A673 (cell line): ENCODE measurements at regions not wholly inside any gene's neighbourhood (a gene's known extent, or its start where the extent isn't known, plus 50 kb on each side); places are given as distances from the start of the nearest gene placed in this dataset.
"Not testable (repeated sequence)": the region's sequence is repeated elsewhere in the genome, so short reads cannot be mapped to it uniquely, and the experiment has no call there.

Experiments
- BruUV-seq: library from RNA; stranded (reverse); fragments of 400-500 nt; replicated peaks from 2 replicates; lab custom pipeline; 2021; lab: Mats Ljungman, UMichigan
- CTCF ChIA-PET: fragments of 300-600 bp; sonication (Branson Sonifier 250); formaldehyde crosslinking; loops from one replicate; lab custom pipeline; 2022; ENCODE audit warnings: antibody characterized with exemption; lab: Charles Lee
- POLR2A ChIA-PET: fragments of 300-600 bp; sonication (Branson Sonifier 250); formaldehyde crosslinking; loops from one replicate; lab custom pipeline; 2022; ENCODE audit warnings: antibody characterized with exemption; ENCODE audit not compliant: low non-redundant PET; lab: Charles Lee
- DNase-seq: peaks from one replicate; pipeline ENCODE4 v3.0.0-alpha.2; 2015; ENCODE audit warnings: low spot score
- H3K27ac ChIP-seq: fragments of 200-600 bp; sonication (generic); 2 replicates; pipeline ENCODE4 v1.5.1; 2016; ENCODE audit warnings: mixed run types, low read depth, mild to moderate bottlenecking, mixed read lengths, antibody characterized with exemption, low read length; ENCODE audit not compliant: poor library complexity, severe bottlenecking
- H3K27me3 ChIP-seq: fragments of 200-600 bp; sonication (generic); replicated peaks from 2 replicates; pipeline ENCODE4 v1.6.1; 2017; ENCODE audit warnings: mixed run types, low read depth, mild to moderate bottlenecking, mixed read lengths, antibody characterized with exemption, low read length; ENCODE audit not compliant: insufficient read depth, poor library complexity
- H3K36me3 ChIP-seq: fragments of 200-600 bp; sonication (generic); 2 replicates; pipeline ENCODE4 v1.6.1; 2016; ENCODE audit warnings: mixed run types, mild to moderate bottlenecking, mixed read lengths, antibody characterized with exemption, low read length; ENCODE audit not compliant: insufficient read depth, poor library complexity, severe bottlenecking
- H3K4me1 ChIP-seq: fragments of 200-600 bp; sonication (generic); 2 replicates; pipeline ENCODE4 v1.6.1; 2017; ENCODE audit warnings: mixed run types, mild to moderate bottlenecking, mixed read lengths, antibody characterized with exemption, low read length; ENCODE audit not compliant: insufficient read depth, poor library complexity, severe bottlenecking
- H3K4me3 ChIP-seq: fragments of 200-600 bp; sonication (generic); 2 replicates; pipeline ENCODE4 v1.5.1; 2016; ENCODE audit warnings: low read depth, mixed run types, mild to moderate bottlenecking, mixed read lengths, low read length; ENCODE audit not compliant: poor library complexity, severe bottlenecking
- H3K9me3 ChIP-seq: fragments of 200-600 bp; sonication (generic); 2 replicates; pipeline ENCODE4 v1.6.1; 2016; ENCODE audit warnings: mixed run types, low read depth, mild to moderate bottlenecking, mixed read lengths, antibody characterized with exemption, low read length; ENCODE audit not compliant: poor library complexity, severe bottlenecking
- CTCF ChIP-seq: fragments of 300-800, 200-600 bp; sonication (generic); conservative IDR thresholded peaks from 2 replicates; pipeline ENCODE4 v1.5.1; 2017; ENCODE audit warnings: low read depth, mild to moderate bottlenecking, antibody characterized with exemption, low read length, moderate library complexity, mixed read lengths
- EZH2 ChIP-seq: fragments of 200-600 bp; sonication (generic); IDR thresholded peaks from 2 replicates; pipeline ENCODE4 v1.6.1; 2017; ENCODE audit warnings: borderline replicate concordance, low read depth, mild to moderate bottlenecking, mixed read lengths, antibody characterized with exemption, low read length; ENCODE audit not compliant: poor library complexity, severe bottlenecking
- intact Hi-C: fragments of 100-400 bp; cut with micrococcal nuclease; formaldehyde crosslinking; loops from one replicate; pipeline ENCODE4 v1.10.0; 2022; ENCODE audit not compliant: unreplicated experiment

DNA sequence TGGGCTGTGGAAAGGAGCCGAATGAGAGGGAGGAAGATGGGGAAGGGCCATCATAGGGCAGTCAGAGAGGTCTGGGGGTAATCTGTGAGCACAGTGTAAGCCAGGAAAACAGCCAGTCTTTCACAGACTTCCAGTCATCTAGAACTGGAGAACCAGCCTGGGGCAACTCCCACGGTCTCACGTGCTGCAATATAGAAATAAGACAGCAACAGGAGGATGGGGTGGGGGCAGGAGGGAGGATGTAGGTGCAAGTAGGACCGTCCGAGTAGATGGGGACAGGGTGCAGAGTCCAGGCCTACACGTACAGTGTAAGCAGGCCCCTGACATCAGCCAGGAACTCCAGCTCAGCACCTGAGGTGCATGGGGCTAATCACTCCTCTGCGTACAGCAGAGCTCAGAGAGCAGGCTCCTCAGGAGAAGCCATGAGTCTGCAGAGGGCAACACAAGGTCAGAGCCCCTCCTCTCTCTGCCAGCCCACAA is 58.2 kb upstream of the TNFAIP3 start:
- TF ChIP-seq CTCF (no peak), EZH2 (no peak)
- ChIA-PET CTCF (interaction anchor here (0.6 kb wide), 1 partner anchor 130 kb away, joined by 3 read pairs; no protein-coding TSS in a partner anchor), POLR2A (no interaction called here)
- BruUV-seq: no TSS peak
- Histone ChIP-seq H3K27me3 (peaks cover 4% of the 10 kb centered on the region), H3K36me3 (no peaks in the 10 kb centered on the region), H3K27ac (no peak overlapping the region), H3K4me3 (no peak overlapping the region), H3K9me3 (no peaks in the 10 kb centered on the region), H3K4me1 (no peaks in the 10 kb centered on the region)
- intact Hi-C loops: no loop called here
- DNase-seq: no peak

DNA sequence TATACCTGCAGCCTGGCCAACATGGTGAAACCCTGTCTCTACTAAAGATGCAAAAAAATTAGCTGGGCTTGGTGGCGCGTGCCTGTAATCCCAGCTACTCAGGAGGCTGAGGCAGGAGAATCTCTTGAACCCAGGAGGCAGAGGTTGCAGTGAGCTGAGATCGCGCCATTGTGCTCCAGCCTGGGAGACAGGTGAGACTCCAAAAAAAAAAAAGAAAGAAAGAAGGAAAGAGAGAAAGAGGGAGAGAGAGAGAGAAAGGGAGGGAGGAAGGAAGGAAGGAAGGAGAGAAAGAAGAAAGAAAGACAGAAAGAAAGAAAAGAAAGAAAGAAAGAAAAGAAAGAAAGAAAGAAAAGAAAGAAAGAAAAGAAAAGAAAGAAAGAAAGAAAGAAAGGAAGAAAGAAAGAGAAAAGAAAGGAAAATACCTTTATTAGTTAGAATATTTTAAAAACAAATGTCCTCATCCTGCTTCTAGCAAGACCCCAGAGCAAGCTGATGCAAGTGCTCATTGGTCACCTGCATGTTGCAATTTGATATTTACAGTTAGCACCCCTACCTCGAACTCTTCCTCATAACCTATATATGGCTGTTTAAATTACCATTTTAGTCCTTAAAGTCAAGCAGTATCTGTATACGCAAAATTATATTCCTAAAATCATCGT is 57.0 kb upstream of the TNFAIP3 start:
- POLR2A ChIA-PET, intact Hi-C loops, H3K27me3 ChIP-seq: not testable (repeated sequence)

DNA sequence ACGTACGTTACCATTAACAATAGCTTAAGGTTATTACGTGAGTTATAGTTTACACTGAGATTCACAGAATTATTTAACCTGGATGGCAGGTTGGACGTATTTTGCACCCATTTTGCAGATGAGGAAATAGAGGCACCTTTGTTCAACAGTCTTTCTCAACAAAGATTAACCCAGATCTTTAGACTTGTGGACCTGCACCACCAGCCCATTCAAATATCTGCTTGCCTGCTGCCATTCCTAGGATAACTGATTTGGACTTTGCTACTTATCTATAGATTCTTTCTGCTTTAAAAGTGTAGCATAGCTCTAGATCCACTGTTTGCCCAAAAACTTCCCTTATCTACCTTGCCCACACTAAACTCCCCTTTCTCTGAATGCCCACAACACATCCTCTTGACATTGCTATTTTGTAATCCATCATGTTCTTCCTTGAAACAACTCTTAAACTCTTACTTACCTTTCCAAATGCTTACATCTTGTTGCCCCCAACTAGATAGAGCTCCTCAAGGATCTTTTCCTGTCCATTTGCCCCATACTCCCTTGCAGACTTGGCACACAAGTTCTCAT is 56.4 kb upstream of the TNFAIP3 start:
- no peak overlapping the region for H3K4me3 ChIP-seq
- no peak overlapping the region for H3K27ac ChIP-seq
- intact Hi-C loops: no loop called here
- H3K36me3 ChIP-seq: no peaks in the 10 kb centered on the region
- peaks cover 4% of the 10 kb centered on the region for H3K27me3 ChIP-seq
- ChIA-PET POLR2A (no interaction called here), CTCF (interaction anchor here (0.6 kb wide), 1 partner anchor 56 kb away, joined by 5 read pairs; no protein-coding TSS in a partner anchor)
- no peak for TF ChIP-seq CTCF
- TF ChIP-seq EZH2: no peak
- DNase-seq: no peak
- no peaks in the 10 kb centered on the region for H3K9me3 ChIP-seq
- no TSS peak for BruUV-seq
- H3K4me1 ChIP-seq: no peaks in the 10 kb centered on the region

More for the DNA sequence above, 57.0 kb upstream of the TNFAIP3 start:
- not testable (repeated sequence) for H3K9me3 ChIP-seq, H3K27ac ChIP-seq, H3K4me3 ChIP-seq, H3K4me1 ChIP-seq, H3K36me3 ChIP-seq, BruUV-seq, DNase-seq
- CTCF ChIA-PET: interaction anchor here (0.6 kb wide), 1 partner anchor 57 kb away, joined by 5 read pairs; no protein-coding TSS in a partner anchor
